GM23248 (cell line): ENCODE measurements at regions not wholly inside any gene's neighbourhood (a gene's known extent, or its start where the extent isn't known, plus 50 kb on each side); places are given as distances from the start of the nearest gene placed in this dataset.
A peak's percentile ranks its signal among the peaks of the same experiment; 100 is the strongest.

Experiments used
- DNase-seq: peaks from one replicate; pipeline ENCODE4 v3.0.0-alpha.2; 2015
- H2AFZ ChIP-seq: fragments of 200-600 bp; sonication (generic); 2 replicates; pipeline ENCODE4 v1.6.1; 2016; ENCODE audit warnings: antibody characterized with exemption
- H3F3A ChIP-seq: fragments of 200-600 bp; sonication (generic); 2 replicates; pipeline ENCODE4 v1.6.1; 2016; ENCODE audit warnings: mild to moderate bottlenecking, antibody characterized with exemption, mixed run types; ENCODE audit not compliant: insufficient read depth
- H3K27ac ChIP-seq: fragments of 200-600 bp; sonication (generic); 2 replicates; pipeline ENCODE4 v1.5.1; 2016; ENCODE audit warnings: mild to moderate bottlenecking
- H3K27me3 ChIP-seq: fragments of 200-600 bp; sonication (generic); replicated peaks from 2 replicates; pipeline ENCODE4 v1.6.1; 2016; ENCODE audit warnings: mild to moderate bottlenecking; ENCODE audit not compliant: insufficient read depth
- H3K36me3 ChIP-seq: fragments of 200-600 bp; sonication (generic); 2 replicates; pipeline ENCODE4 v1.6.1; 2016; ENCODE audit warnings: low read depth, mild to moderate bottlenecking
- H3K4me1 ChIP-seq: fragments of 200-600 bp; sonication (generic); 2 replicates; pipeline ENCODE4 v1.6.1; 2016; ENCODE audit warnings: mild to moderate bottlenecking; ENCODE audit not compliant: insufficient read depth
- H3K4me2 ChIP-seq: fragments of 200-600 bp; sonication (generic); one replicate; pipeline ENCODE4 v1.6.1; 2016; ENCODE audit warnings: mild to moderate bottlenecking; ENCODE audit not compliant: unreplicated experiment
- H3K4me3 ChIP-seq: fragments of 200-600 bp; sonication (generic); 2 replicates; pipeline ENCODE4 v1.5.1; 2016; ENCODE audit warnings: mild to moderate bottlenecking
- H3K79me2 ChIP-seq: fragments of 200-600 bp; sonication (generic); 2 replicates; pipeline ENCODE4 v1.6.1; 2016; ENCODE audit warnings: mild to moderate bottlenecking; ENCODE audit not compliant: insufficient read depth
- H3K9ac ChIP-seq: fragments of 200-600 bp; sonication (generic); 2 replicates; pipeline ENCODE4 v1.6.1; 2016; ENCODE audit warnings: mild to moderate bottlenecking
- H3K9me2 ChIP-seq: fragments of 200-600 bp; sonication (generic); 2 replicates; pipeline ENCODE4 v1.6.1; 2016; ENCODE audit warnings: mixed run types, mild to moderate bottlenecking, moderate library complexity; ENCODE audit not compliant: insufficient read depth
- H3K9me3 ChIP-seq: fragments of 200-600 bp; sonication (generic); one replicate; pipeline ENCODE4 v1.6.1; 2017; ENCODE audit warnings: low read depth
- H4K20me1 ChIP-seq: fragments of 200-600 bp; sonication (generic); 2 replicates; pipeline ENCODE4 v1.6.0; 2016; ENCODE audit not compliant: insufficient read depth
- EZH2 ChIP-seq: fragments of 200-600 bp; sonication (generic); IDR thresholded peaks from 2 replicates; pipeline ENCODE4 v1.6.1; 2018; ENCODE audit warnings: antibody characterized with exemption, mild to moderate bottlenecking; ENCODE audit not compliant: insufficient read depth, poor library complexity, severe bottlenecking
- EZH2phosphoT487 ChIP-seq: fragments of 200-600 bp; sonication (generic); IDR thresholded peaks from 2 replicates; pipeline ENCODE4 v1.6.1; 2018; ENCODE audit warnings: antibody characterized with exemption, moderate library complexity, mild to moderate bottlenecking, low read depth; ENCODE audit not compliant: insufficient read depth
- WGBS, 2 experiments: methylation state at CpG; one replicate each; pipeline ENCODE4 v1.1.6; 2015 to 2017; ENCODE audit warnings: low lambda C conversion rate in 2 of 2, low coverage in 1 of 2; ENCODE audit errors: missing lambda C conversion rate in 2 of 2; 5-methylcytosine and 5-hydroxymethylcytosine counted together
- in situ Hi-C: fragments of 300-500 bp; cut with MboI; formaldehyde crosslinking; loops from 2 replicates; pipeline ENCODE4 v1.15.0; 2020

DNA sequence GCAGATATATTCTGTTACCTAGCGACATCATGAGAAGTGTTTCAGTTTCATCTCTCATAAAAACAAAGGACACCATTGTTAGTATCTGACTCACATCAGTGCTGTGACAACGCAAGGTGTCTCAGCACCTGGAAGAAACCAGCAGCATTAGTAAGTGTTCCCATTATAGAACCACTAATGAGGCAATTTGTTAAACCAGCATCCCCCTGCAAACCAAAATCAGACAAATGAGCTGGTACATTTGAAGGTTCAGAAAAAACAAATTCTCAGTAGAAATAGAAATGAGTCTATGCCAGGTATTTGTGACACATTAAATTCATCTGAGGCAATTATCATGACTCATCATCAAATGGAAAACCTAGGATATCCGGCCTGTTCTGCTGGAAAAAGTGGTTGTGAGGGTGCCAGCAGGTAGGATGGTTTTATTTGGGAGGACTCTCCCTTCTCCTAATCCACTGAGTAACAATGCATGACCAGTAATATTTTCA is 151.7 kb downstream of the TMEM200A start:
- H3K9me3 ChIP-seq = no peaks in the 10 kb centered on the region
- TF ChIP-seq EZH2 = no peak
- no peak for TF ChIP-seq EZH2phosphoT487
- H3K79me2 ChIP-seq = no peaks in the 10 kb centered on the region
- H3K9me2 ChIP-seq = no peaks in the 10 kb centered on the region
- H3K4me2 ChIP-seq = no peak overlapping the region
- no peaks in the 10 kb centered on the region for H3K36me3 ChIP-seq
- peak; percentile 46 for DNase-seq
- H3K4me3 ChIP-seq = no peak overlapping the region
- H3K4me1 ChIP-seq = peaks cover 16% of the 10 kb centered on the region; the same call in 1 of the 2 replicates
- H3F3A ChIP-seq = no peaks in the 10 kb centered on the region
- 74 to 82% methylated on average over 3 of the region's 3 CpGs for WGBS, 2 experiments
- H3K27ac ChIP-seq = no peak overlapping the region
- H4K20me1 ChIP-seq = no peaks in the 10 kb centered on the region
- H3K27me3 ChIP-seq = no peaks in the 10 kb centered on the region
- in situ Hi-C loops = no loop called here
- no peak overlapping the region for H3K9ac ChIP-seq
- H2AFZ ChIP-seq = no peak overlapping the region

- Histone ChIP-seq H4K20me1 (no peaks in the 10 kb centered on the region), H3K9me2 (no peaks in the 10 kb centered on the region), H3K4me3 (no peak overlapping the region), H3K27me3 (no peaks in the 10 kb centered on the region), H3K4me2 (no peak overlapping the region), H3K79me2 (no peaks in the 10 kb centered on the region), H3K9me3 (no peaks in the 10 kb centered on the region), H3K36me3 (no peaks in the 10 kb centered on the region), H3F3A (no peaks in the 10 kb centered on the region), H3K9ac (no peak overlapping the region), H3K4me1 (peaks cover 14% of the 10 kb centered on the region; the same call in 1 of the 2 replicates), H2AFZ (no peak overlapping the region), H3K27ac (no peak overlapping the region)
- DNase-seq = no peak
- in situ Hi-C loops = no loop called here
- TF ChIP-seq EZH2phosphoT487 (no peak), EZH2 (no peak)
These were observed 152.8 kb downstream of the TMEM200A start for GRCh38 chr6:130518588-130518987.

DNA sequence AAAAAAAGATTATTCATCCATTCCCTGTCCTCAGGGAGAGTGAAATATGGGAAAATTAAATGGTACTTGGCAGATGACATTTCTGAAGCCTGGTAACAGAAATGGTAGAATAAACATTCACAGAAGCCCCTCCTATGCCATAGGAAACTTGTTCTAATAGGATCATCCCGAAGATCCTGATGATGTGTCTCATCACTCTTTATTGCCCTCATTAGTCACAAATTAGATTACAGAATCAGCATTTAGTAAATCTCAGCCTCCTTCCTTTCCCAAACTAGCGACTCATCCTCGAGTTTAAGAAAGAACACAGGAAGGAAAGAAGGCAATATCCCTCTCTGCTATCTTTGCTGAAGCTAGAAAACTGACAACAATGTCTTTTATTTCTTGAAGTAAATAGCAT is 154.4 kb downstream of the TMEM200A start:
- H3K27ac ChIP-seq = no peak overlapping the region
- 0 out of 2 replicates have a peak overlapping the region, but pooled peaks have one; percentile 3 for H2AFZ ChIP-seq
- TF ChIP-seq EZH2phosphoT487 = no peak
- H3F3A ChIP-seq = no peaks in the 10 kb centered on the region
- peak; percentile 63 for DNase-seq
- H3K36me3 ChIP-seq = no peaks in the 10 kb centered on the region
- no peaks in the 10 kb centered on the region for H3K79me2 ChIP-seq
- H3K9me2 ChIP-seq = no peaks in the 10 kb centered on the region
- no peaks in the 10 kb centered on the region for H3K27me3 ChIP-seq
- H3K4me2 ChIP-seq = peak overlapping the region; percentile 19
- H3K9ac ChIP-seq = no peak overlapping the region
- in situ Hi-C loops = no loop called here
- H3K9me3 ChIP-seq = no peaks in the 10 kb centered on the region
- no peak overlapping the region for H3K4me3 ChIP-seq
- H3K4me1 ChIP-seq = peaks cover 7% of the 10 kb centered on the region; the same call in 1 of the 2 replicates
- H4K20me1 ChIP-seq = no peaks in the 10 kb centered on the region
- 17 to 23% methylated on average over 3 of the region's 3 CpGs for WGBS, 2 experiments

DNA sequence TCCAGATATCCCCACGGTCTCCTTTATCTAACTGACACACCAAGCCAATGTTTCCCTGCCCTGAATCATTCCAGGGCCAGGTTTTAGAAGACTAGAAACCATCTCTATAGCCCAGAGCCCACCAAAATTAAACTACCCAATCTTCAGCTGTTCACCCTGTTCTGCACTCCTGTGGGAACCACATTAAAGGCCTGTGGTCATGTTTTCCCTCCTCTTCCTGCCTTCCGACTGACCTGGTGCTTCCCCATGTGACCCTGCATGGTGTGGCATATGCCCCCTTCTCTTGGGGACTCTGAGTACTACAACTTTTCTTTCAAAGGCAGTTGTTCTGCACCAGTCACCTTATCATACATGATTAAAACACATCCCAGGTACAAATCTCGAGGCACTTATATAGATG is 155.0 kb downstream of the TMEM200A start:
- Histone ChIP-seq H3K9me3 (no peaks in the 10 kb centered on the region), H3K36me3 (no peaks in the 10 kb centered on the region), H4K20me1 (no peaks in the 10 kb centered on the region), H3K27me3 (no peaks in the 10 kb centered on the region), H3K27ac (no peak overlapping the region), H3F3A (no peaks in the 10 kb centered on the region), H3K4me3 (no peak overlapping the region), H3K9ac (no peak overlapping the region), H2AFZ (no peak overlapping the region), H3K9me2 (no peaks in the 10 kb centered on the region), H3K4me2 (no peak overlapping the region), H3K4me1 (peaks cover 7% of the 10 kb centered on the region; the same call in 1 of the 2 replicates), H3K79me2 (no peaks in the 10 kb centered on the region)
- WGBS, 2 experiments = 73 to 81% methylated on average over 3 of the region's 3 CpGs
- in situ Hi-C loops = no loop called here
- no peak for DNase-seq
- no peak for TF ChIP-seq EZH2phosphoT487
- TF ChIP-seq EZH2 = no peak

GRCh38 chr6:130524552-130524951 is 158.7 kb downstream of the TMEM200A start:
- Histone ChIP-seq H3K27me3 (no peaks in the 10 kb centered on the region), H3K4me1 (no peaks in the 10 kb centered on the region; the same call in 1 of the 2 replicates), H3K36me3 (no peaks in the 10 kb centered on the region), H3K79me2 (no peaks in the 10 kb centered on the region), H3F3A (no peaks in the 10 kb centered on the region), H3K4me2 (no peak overlapping the region), H2AFZ (no peak overlapping the region), H3K4me3 (no peak overlapping the region), H3K27ac (no peak overlapping the region), H4K20me1 (no peaks in the 10 kb centered on the region), H3K9ac (no peak overlapping the region), H3K9me3 (no peaks in the 10 kb centered on the region), H3K9me2 (no peaks in the 10 kb centered on the region)
- TF ChIP-seq EZH2 (no peak), EZH2phosphoT487 (no peak)
- WGBS, 2 experiments = 89% methylated on average over 5 of the region's 5 CpGs
- in situ Hi-C loops = no loop called here
- DNase-seq = no peak
